ENCODE measurements at regions not wholly inside any gene's neighbourhood (a gene's known extent, or its start where the extent isn't known, plus 50 kb on each side); places are given as distances from the start of the nearest gene placed in this dataset.

DNA sequence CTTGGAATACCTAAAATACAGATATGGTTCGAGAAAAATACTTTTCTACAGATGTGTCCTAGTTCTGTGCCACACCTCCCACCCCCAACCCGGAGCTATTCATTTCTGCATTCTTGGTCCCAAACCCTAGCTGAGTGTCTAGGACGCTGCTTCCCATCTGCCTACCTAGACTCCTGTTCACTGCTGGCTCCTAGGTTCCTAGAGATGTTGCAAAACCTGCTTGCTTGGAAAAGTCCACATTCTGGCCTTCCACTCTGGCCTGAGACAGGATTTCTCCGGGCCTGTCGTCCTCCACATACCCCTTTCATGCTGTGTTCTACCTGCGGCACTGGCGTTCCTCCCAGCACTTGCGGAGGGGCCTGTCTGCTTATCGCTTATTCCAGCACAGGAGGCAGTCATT lies 165.8 kb upstream of the CTTNBP2NL start:
- no peak for TF ChIP-seq SAFB (IDR thresholded peaks at IDR 0.05; ENCODE audit: borderline replicate concordance, low read depth, low read length)
- Histone ChIP-seq H3K4me1 (replicated peaks in 1 of 2; ENCODE audit: control insufficient read depth in 2 of 2, insufficient read depth in 2 of 2, low read length in 2 of 2) (no peaks in the 10 kb centered on the region), H4K20me1 (replicated peaks; ENCODE audit: control insufficient read depth, insufficient read depth, low read length) (no peaks in the 10 kb centered on the region), H3K4me2 (ENCODE audit: insufficient read depth, low read length) (no peak overlapping the region), H3K4me3 (no peak overlapping the region), H2AFZ (ENCODE audit: low read depth, low read length) (no peak overlapping the region), H3K9me1 (ENCODE audit: control insufficient read depth, insufficient read depth, low read length) (no peaks in the 10 kb centered on the region), H3K9ac (ENCODE audit: insufficient read depth in 1 of 2, low read depth in 2 of 2, low read length in 2 of 2) (no peak overlapping the region), H3K27ac (ENCODE audit: extremely low read depth, low read depth, low read length) (no peak overlapping the region), H3K36me3 (ENCODE audit: control insufficient read depth, insufficient read depth, low read length) (no peaks in the 10 kb centered on the region), H3K79me2 (ENCODE audit: control insufficient read depth, insufficient read depth, low read length) (no peaks in the 10 kb centered on the region), H3K27me3 (ENCODE audit: control insufficient read depth in 2 of 2, insufficient read depth in 2 of 2, low read length in 2 of 2) (peaks cover 5 to 16% of the 10 kb centered on the region in 2 experiments; a peak in 3 of 5 replicates), H3K9me3 (replicated peaks; ENCODE audit: control insufficient read depth, insufficient read depth, low read depth, low read length) (no peaks in the 10 kb centered on the region)
- 4% methylated on average over 9 of the region's 9 CpGs for WGBS (ENCODE audit: insufficient coverage, low coverage, missing lambda C conversion rate)
- in situ Hi-C loops (cut with MboI), result no loop called here
- BruUV-seq (replicated peaks), result no TSS peak
- ATAC-seq, result no peak
- no peak for FAIRE-seq
- ChIA-PET POLR2A (no interaction called here), CTCF (ENCODE audit: low intra/inter-chr PET ratio) (no interaction called here)
- intact Hi-C loops (cut with micrococcal nuclease), result no loop called here
- no peak for DNase-seq (ENCODE audit: extremely low read depth in 1 of 4, low spot score in 3 of 4)

- no peaks in the 10 kb centered on the region for H3K79me2 ChIP-seq (ENCODE audit: control insufficient read depth, insufficient read depth, low read length)
- no peak overlapping the region for H3K27ac ChIP-seq (ENCODE audit: extremely low read depth, low read depth, low read length)
- H3K4me2 ChIP-seq (ENCODE audit: insufficient read depth, low read length), result no peak overlapping the region
- H3K27me3 ChIP-seq (ENCODE audit: control insufficient read depth in 2 of 2, insufficient read depth in 2 of 2, low read length in 2 of 2), result peaks cover 5 to 16% of the 10 kb centered on the region in 2 experiments; a peak in 3 of 5 replicates
- BruUV-seq (replicated peaks), result no TSS peak
- no peak overlapping the region for H3K4me3 ChIP-seq
- no peaks in the 10 kb centered on the region for H3K9me1 ChIP-seq (ENCODE audit: control insufficient read depth, insufficient read depth, low read length)
- DNase-seq (ENCODE audit: extremely low read depth in 1 of 4, low spot score in 3 of 4), result no peak
- CTCF ChIA-PET (ENCODE audit: low intra/inter-chr PET ratio), result no interaction called here
- H4K20me1 ChIP-seq (replicated peaks; ENCODE audit: control insufficient read depth, insufficient read depth, low read length), result no peaks in the 10 kb centered on the region
- no peaks in the 10 kb centered on the region for H3K36me3 ChIP-seq (ENCODE audit: control insufficient read depth, insufficient read depth, low read length)
- no peak overlapping the region for H2AFZ ChIP-seq (ENCODE audit: low read depth, low read length)
- 0% methylated on average over 3 of the region's 3 CpGs for WGBS (ENCODE audit: insufficient coverage, low coverage, missing lambda C conversion rate)
- H3K9ac ChIP-seq (ENCODE audit: insufficient read depth in 1 of 2, low read depth in 2 of 2, low read length in 2 of 2), result no peak overlapping the region
- in situ Hi-C loops (cut with MboI), result no loop called here
- no peaks in the 10 kb centered on the region for H3K4me1 ChIP-seq (replicated peaks in 1 of 2; ENCODE audit: control insufficient read depth in 2 of 2, insufficient read depth in 2 of 2, low read length in 2 of 2)
- no peak for ATAC-seq
- no peaks in the 10 kb centered on the region for H3K9me3 ChIP-seq (replicated peaks; ENCODE audit: control insufficient read depth, insufficient read depth, low read depth, low read length)
- POLR2A ChIA-PET, result interaction anchor here (0.7 kb wide), 1 partner anchor 562 kb away, joined by 3 read pairs; no protein-coding TSS in a partner anchor
- no peak for FAIRE-seq
- intact Hi-C loops (cut with micrococcal nuclease), result no loop called here
- TF ChIP-seq ZC3H4 (CRISPR knock-in tag; IDR thresholded peaks at IDR 0.05; ENCODE audit: borderline replicate concordance) (no peak), HMGXB4 (CRISPR knock-in tag; IDR thresholded peaks at IDR 0.05) (no peak), GABPA (tag; conservative IDR thresholded peaks at IDR 0.05; ENCODE audit: low read depth) (no peak), PPARD (CRISPR knock-in tag; IDR thresholded peaks at IDR 0.05) (no peak), ZNF134 (CRISPR knock-in tag; conservative IDR thresholded peaks at IDR 0.05) (no peak), MAZ (CRISPR knock-in tag; conservative IDR thresholded peaks at IDR 0.05 in 1 of 2, IDR thresholded peaks at IDR 0.05 in 1 of 2) (no peak), THRB (CRISPR knock-in tag; conservative IDR thresholded peaks at IDR 0.05) (no peak)
- TF ChIP-seq, protein P1, sequence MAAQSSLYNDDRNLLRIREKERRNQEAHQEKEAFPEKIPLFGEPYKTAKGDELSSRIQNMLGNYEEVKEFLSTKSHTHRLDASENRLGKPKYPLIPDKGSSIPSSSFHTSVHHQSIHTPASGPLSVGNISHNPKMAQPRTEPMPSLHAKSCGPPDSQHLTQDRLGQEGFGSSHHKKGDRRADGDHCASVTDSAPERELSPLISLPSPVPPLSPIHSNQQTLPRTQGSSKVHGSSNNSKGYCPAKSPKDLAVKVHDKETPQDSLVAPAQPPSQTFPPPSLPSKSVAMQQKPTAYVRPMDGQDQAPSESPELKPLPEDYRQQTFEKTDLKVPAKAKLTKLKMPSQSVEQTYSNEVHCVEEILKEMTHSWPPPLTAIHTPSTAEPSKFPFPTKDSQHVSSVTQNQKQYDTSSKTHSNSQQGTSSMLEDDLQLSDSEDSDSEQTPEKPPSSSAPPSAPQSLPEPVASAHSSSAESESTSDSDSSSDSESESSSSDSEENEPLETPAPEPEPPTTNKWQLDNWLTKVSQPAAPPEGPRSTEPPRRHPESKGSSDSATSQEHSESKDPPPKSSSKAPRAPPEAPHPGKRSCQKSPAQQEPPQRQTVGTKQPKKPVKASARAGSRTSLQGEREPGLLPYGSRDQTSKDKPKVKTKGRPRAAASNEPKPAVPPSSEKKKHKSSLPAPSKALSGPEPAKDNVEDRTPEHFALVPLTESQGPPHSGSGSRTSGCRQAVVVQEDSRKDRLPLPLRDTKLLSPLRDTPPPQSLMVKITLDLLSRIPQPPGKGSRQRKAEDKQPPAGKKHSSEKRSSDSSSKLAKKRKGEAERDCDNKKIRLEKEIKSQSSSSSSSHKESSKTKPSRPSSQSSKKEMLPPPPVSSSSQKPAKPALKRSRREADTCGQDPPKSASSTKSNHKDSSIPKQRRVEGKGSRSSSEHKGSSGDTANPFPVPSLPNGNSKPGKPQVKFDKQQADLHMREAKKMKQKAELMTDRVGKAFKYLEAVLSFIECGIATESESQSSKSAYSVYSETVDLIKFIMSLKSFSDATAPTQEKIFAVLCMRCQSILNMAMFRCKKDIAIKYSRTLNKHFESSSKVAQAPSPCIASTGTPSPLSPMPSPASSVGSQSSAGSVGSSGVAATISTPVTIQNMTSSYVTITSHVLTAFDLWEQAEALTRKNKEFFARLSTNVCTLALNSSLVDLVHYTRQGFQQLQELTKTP (IDR thresholded peaks at IDR 0.05; ENCODE audit: low read depth in 1 of 2, partially characterized antibody in 2 of 2), result no peak
Observed at GRCh38 chr1:112231331-112231730, 164.7 kb upstream of the CTTNBP2NL start.

All from K562 (cell line).